ENCODE measurements at regions not wholly inside any gene's neighbourhood (a gene's known extent, or its start where the extent isn't known, plus 50 kb on each side); places are given as distances from the start of the nearest gene placed in this dataset.

DNA sequence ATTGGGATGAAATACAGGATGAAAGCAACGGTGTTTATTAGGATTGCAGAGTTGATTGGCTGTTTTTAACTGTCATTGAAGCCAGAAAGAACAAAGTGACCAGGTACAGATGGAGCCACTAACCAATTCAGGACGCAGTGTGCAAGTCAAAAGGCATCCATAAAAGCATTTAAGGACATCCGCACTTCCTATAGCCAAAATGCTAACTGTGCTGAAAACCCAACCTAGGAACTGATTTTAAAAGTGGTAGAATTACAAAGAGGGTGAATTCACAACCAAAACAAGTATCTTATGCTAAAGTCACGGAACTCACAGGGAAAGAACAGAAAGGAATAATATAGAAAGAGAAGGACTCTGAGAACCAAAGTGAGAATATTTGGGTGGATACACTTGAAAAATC, 63.1 kb upstream of the FOXG1 start:
- no peaks in the 10 kb centered on the region for H3K4me1 ChIP-seq (ENCODE audit: control insufficient read depth in 1 of 2, low read depth in 2 of 2)

DNA sequence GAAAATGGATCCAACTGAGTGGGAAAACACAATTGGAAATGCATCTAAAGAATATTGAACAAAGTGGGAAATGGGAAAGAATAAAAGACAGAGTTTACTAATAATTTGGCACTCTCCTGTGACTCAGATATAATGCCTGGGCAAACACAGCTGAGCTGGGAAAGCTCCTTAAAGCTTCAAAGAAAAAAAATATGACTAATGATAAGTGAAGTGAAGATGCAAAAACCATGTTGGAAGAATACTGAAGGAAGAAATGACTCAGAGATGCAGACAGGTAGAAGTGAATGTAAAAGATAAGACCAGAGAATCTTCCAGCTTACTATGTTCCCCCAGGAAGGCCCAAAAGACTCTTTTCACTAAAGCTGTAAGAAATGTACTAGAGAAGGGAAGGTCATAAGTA, 62.4 kb upstream of the FOXG1 start:
- TF ChIP-seq, protein P1, sequence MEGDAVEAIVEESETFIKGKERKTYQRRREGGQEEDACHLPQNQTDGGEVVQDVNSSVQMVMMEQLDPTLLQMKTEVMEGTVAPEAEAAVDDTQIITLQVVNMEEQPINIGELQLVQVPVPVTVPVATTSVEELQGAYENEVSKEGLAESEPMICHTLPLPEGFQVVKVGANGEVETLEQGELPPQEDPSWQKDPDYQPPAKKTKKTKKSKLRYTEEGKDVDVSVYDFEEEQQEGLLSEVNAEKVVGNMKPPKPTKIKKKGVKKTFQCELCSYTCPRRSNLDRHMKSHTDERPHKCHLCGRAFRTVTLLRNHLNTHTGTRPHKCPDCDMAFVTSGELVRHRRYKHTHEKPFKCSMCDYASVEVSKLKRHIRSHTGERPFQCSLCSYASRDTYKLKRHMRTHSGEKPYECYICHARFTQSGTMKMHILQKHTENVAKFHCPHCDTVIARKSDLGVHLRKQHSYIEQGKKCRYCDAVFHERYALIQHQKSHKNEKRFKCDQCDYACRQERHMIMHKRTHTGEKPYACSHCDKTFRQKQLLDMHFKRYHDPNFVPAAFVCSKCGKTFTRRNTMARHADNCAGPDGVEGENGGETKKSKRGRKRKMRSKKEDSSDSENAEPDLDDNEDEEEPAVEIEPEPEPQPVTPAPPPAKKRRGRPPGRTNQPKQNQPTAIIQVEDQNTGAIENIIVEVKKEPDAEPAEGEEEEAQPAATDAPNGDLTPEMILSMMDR (IDR thresholded peaks at IDR 0.05): no peak
- Histone ChIP-seq H3K9me3 (no peaks in the 10 kb centered on the region), H3K27me3 (replicated peaks; ENCODE audit: insufficient read depth) (no peaks in the 10 kb centered on the region), H3K36me3 (no peaks in the 10 kb centered on the region), H3K4me1 (ENCODE audit: control insufficient read depth in 1 of 2, low read depth in 2 of 2) (no peaks in the 10 kb centered on the region), H3K4me3 (no peak overlapping the region), H3K27ac (no peak overlapping the region)
- ATAC-seq (ENCODE audit: insufficient number of reproducible peaks, low FRiP score, low read depth) (no peak), DNase-seq (ENCODE audit: low spot score) (no peak)

More for the DNA sequence above, 63.1 kb upstream of the FOXG1 start:
- Histone ChIP-seq H3K36me3 (no peaks in the 10 kb centered on the region), H3K4me3 (no peak overlapping the region), H3K9me3 (no peaks in the 10 kb centered on the region), H3K27me3 (replicated peaks; ENCODE audit: insufficient read depth) (no peaks in the 10 kb centered on the region), H3K27ac (no peak overlapping the region)
- no peak for DNase-seq (ENCODE audit: low spot score)
- TF ChIP-seq, protein P1 (IDR thresholded peaks at IDR 0.05): no peak
- ATAC-seq (ENCODE audit: insufficient number of reproducible peaks, low FRiP score, low read depth): no peak

DNA sequence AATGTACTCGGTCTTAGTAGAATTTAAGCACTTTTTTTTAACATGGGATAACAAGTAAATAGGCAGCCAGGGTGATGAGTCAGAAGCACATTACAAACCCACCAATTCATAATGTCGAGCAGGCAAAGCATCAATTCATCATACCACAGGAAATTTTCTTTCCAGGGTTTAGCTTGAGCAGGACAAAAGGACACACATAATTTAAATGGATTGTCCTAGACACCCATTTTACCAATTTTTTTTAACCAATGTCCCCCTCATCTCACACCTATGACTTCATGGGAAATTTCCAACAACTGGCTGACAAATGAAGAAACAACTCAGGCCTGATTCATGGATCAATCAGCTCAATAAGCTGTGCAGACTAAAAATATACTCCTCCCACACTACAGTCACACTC, 58.8 kb upstream of the FOXG1 start:
- ATAC-seq (ENCODE audit: insufficient number of reproducible peaks, low FRiP score, low read depth): no peak
- H3K36me3 ChIP-seq: no peaks in the 10 kb centered on the region
- H3K4me1 ChIP-seq (ENCODE audit: control insufficient read depth in 1 of 2, low read depth in 2 of 2): no peaks in the 10 kb centered on the region
- no peak for DNase-seq (ENCODE audit: low spot score)
- H3K4me3 ChIP-seq: no peak overlapping the region
- H3K9me3 ChIP-seq: no peaks in the 10 kb centered on the region
- H3K27ac ChIP-seq: no peak overlapping the region
- TF ChIP-seq, protein P1 (IDR thresholded peaks at IDR 0.05): no peak
- H3K27me3 ChIP-seq (replicated peaks; ENCODE audit: insufficient read depth): no peaks in the 10 kb centered on the region

DNA sequence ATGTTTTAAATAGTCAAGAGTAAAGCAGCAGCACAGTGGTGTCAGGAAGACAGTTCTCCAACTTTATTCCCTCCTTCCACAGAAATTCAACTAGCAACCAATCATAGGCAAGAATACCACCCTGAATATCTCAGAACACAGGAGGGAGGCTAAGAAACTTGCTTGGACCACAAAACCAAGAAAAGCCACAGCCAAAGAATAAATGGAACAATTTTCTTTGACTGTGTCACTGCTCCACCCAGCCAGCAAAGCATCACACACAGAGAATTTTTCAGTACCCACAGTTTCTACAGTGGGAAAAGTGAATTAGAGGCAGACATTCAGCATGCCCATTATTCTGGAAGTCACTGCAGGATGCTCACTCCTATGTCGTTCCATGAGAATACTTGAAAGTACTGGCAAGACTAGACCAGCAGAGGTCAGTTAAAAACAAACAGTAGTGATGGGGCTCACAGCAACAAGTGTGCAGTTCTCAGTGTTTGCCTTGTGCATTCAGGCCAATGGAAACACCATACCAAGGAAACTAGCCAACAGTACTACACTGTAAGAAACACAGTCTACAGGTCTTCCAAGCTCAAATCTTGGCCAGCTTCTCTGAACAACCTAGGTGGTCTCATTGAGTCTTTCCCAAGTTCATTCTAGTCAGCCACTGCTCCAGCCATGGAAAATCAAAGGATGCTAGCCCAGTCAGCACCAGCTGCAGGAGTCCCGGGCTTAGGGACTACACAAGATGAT, 56.8 kb upstream of the FOXG1 start:
- no peak for ATAC-seq (ENCODE audit: insufficient number of reproducible peaks, low FRiP score, low read depth)
- Histone ChIP-seq H3K27ac (no peak overlapping the region), H3K9me3 (no peaks in the 10 kb centered on the region), H3K27me3 (replicated peaks; ENCODE audit: insufficient read depth) (no peaks in the 10 kb centered on the region), H3K36me3 (no peaks in the 10 kb centered on the region), H3K4me3 (no peak overlapping the region), H3K4me1 (ENCODE audit: control insufficient read depth in 1 of 2, low read depth in 2 of 2) (no peaks in the 10 kb centered on the region)
- DNase-seq (ENCODE audit: low spot score): no peak
- TF ChIP-seq, protein P1 (IDR thresholded peaks at IDR 0.05): no peak
